GM12874 (cell line): ENCODE measurements at regions not wholly inside any gene's neighbourhood (a gene's known extent, or its start where the extent isn't known, plus 50 kb on each side); places are given as distances from the start of the nearest gene placed in this dataset.

ENCODE experiments used
- TF ChIP-seq, protein P1 (sequence below): IDR thresholded peaks from 2 replicates; pipeline ENCODE4 v1.5.1; 2011; ENCODE audit warnings: low read depth, mild to moderate bottlenecking, control low read depth, low read length, moderate library complexity; ENCODE audit not compliant: insufficient read depth

DNA sequence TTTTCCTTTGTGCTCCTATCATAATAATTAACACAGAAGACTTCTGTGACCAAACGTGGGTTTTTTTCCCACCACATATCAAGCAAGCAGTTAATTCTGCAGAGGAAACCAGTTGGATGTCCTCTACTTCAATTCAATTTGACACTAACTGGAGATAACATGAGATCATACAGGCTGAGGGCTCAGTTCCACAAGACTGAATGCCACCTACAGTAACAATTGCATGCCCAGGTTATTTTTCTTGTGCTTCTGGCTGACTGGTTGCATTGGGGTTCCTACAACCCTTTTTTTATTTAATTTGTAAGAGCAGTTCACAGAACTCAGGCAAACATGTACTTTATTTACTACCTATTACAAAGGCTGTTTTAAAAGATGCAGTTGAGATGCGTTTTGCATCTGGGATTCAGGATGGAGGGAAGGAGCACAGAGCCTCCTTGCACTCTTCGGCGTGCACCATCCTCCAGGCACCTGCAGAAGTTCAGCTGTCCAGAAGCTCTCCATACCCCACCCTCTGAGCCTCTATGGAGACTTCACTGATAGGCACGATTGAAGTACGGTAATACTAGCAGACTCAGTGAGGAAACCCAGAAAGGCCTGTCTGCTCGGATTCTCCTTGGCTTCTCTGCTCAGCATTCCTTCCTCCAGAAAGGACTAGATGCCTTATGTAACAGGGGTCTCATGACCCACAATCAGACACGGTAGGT, 425.2 kb upstream of the CDH9 start:
- TF ChIP-seq, protein P1, sequence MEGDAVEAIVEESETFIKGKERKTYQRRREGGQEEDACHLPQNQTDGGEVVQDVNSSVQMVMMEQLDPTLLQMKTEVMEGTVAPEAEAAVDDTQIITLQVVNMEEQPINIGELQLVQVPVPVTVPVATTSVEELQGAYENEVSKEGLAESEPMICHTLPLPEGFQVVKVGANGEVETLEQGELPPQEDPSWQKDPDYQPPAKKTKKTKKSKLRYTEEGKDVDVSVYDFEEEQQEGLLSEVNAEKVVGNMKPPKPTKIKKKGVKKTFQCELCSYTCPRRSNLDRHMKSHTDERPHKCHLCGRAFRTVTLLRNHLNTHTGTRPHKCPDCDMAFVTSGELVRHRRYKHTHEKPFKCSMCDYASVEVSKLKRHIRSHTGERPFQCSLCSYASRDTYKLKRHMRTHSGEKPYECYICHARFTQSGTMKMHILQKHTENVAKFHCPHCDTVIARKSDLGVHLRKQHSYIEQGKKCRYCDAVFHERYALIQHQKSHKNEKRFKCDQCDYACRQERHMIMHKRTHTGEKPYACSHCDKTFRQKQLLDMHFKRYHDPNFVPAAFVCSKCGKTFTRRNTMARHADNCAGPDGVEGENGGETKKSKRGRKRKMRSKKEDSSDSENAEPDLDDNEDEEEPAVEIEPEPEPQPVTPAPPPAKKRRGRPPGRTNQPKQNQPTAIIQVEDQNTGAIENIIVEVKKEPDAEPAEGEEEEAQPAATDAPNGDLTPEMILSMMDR, result no peak

DNA sequence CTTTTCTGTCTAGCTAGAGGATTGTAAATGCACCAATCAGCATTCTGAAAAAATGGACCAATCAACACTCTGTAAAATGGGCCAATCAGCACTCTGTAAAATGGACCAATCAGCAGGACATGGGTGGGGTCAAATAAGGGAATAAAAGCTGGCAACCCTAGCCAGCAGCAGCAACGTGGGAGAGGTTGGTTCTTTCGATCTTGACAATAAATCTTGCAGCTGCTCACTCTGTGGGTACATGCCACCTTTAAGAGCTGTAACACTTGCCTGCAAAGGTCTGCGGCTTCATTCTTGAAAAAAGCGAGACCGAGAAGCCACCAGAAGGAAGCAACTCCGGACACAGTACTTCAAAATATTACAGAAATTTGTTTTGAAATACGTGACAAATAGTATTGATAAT, 424.6 kb upstream of the CDH9 start:
- TF ChIP-seq, protein P1, result no peak

DNA sequence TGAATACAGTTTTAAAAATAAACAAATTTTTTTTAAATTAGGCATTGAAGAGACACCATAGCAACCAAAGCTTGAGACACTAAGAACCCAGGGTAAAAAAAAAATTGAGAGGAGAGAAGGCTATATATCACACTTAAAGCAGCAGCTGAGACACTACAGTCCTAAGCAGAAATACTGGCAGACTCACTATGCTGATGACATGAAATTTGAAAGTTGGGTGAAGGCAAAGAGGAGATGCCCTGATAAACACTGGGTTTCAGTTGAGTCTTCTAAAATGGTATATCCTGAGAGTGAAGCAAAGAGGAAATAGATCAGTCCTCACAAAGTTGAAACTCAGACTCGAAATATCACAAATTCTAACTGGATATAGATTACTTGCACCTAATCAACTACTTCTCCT, 419.9 kb upstream of the CDH9 start:
- TF ChIP-seq, protein P1, result no peak

DNA sequence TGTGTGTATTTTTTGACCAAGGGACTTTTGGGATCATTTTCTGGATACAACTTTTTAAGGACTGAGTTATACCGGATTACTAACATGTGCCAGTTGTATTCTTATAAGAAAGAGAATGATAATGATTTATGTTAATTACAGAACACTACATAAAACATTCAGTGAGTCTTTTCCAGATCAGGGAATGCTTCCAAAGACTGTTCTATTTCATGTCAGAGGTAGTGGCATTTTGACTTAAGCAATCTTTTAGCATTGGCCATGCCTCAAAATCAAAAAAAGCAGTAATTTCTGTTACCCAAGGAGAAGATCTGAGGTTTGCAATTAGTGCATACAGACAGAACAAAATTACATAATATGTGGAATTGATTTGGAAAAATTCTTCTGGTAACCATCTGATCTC, 413.0 kb upstream of the CDH9 start:
- TF ChIP-seq, protein P1, result no peak

DNA sequence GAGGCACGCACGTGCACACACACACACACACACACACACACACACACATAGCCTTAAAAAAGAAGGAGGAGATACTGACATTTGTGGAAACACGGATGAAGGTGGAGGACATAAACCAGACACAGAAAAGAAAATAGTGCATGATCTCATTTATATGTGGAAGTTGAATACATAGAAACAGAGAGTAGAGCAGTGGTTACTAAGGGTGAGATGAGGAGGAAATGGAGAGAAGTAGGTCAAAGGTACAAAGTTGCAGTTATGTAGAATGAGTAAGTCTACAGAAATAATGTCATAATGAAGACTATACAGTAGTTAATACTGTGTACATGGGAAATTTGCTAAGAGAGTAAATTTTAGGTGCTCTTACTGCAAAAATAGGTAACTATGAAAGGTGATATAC, 412.2 kb upstream of the CDH9 start:
- TF ChIP-seq, protein P1, result no peak

DNA sequence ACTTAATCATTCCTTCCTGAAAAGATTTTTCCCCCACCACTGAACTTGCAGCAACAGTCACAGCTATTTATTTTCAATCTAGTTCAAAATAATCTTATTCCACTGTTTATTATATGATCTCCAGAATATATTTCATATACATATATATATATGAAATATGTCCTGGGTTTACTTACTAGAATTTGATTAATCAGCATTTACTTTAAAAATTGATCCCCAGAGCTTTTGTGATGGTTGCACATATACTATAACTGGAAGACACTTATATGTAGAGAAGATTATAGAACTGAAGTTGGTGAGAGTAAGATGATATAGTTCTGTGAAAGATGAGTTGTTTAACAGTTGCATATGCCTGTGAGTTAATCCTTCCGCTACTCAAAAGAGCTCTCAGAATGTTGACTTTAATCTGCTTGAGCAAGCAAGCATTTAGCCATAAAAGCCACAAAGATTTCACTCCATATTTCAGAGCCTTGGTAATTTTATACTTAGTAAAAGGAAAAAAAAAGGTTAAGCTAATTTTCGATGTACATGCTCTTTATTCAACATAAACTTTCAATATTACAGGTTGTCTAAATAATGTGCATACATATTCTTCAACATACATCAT, 399.3 kb upstream of the CDH9 start:
- TF ChIP-seq, protein P1, result no peak

DNA sequence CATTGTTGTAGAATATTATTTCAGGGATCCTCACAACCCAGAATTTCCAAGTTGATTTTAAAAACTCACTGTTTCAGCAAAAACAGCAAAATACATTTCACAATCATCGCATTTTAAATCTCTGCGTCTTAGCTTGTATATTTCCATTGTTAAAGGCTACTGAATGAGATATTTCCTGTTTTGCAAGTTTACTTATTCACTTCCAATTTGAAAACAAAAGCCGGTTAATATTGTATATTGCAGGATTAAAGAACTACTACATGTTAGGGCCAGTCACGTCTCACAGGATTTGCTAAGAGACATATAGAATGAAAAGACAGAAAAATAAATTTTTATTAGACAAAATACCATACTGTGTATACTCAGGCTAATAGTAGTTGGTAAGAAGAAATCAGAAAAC, 395.9 kb upstream of the CDH9 start:
- TF ChIP-seq, protein P1, result no peak
